T-helper 2 cell (primary cell): ENCODE measurements at regions not wholly inside any gene's neighbourhood (a gene's known extent, or its start where the extent isn't known, plus 50 kb on each side); places are given as distances from the start of the nearest gene placed in this dataset.
A peak's percentile ranks its signal among the peaks of the same experiment; 100 is the strongest.
"Not testable (repeated sequence)": the region's sequence is repeated elsewhere in the genome, so short reads cannot be mapped to it uniquely, and the experiment has no call there.

Experiments used
- DNase-seq, 5 experiments: peaks; one replicate each; pipeline versions ENCODE4 v3.0.0 to v3.0.0-alpha.2; 2012 to 2022

GRCh38 chr3:150300388-150300787 is 107.7 kb upstream of the TSC22D2 start:
- no peak for DNase-seq

GRCh38 chr3:150299201-150299600 is 108.9 kb upstream of the TSC22D2 start:
- no peak for DNase-seq

GRCh38 chr3:150296966-150297365 is 111.1 kb upstream of the TSC22D2 start:
- no peak for DNase-seq

GRCh38 chr3:150296123-150296735 is 111.9 kb upstream of the TSC22D2 start:
- no peak for DNase-seq

GRCh38 chr3:150293401-150294001 is 114.6 kb upstream of the TSC22D2 start:
- DNase-seq, result no peak

- DNase-seq, result no peak
Measured at GRCh38 chr3:150292891-150293290, 115.2 kb upstream of the TSC22D2 start.

GRCh38 chr3:150291515-150291914 is 116.6 kb upstream of the TSC22D2 start:
- no peak for DNase-seq

- peak in 2 of 5 experiments; percentile 7 to 33 for DNase-seq
Measured at GRCh38 chr3:150286390-150287147, 121.5 kb upstream of the TSC22D2 start.

GRCh38 chr3:150285601-150286000 is 122.5 kb upstream of the TSC22D2 start:
- DNase-seq, result no peak

- DNase-seq, result no peak
Measured at GRCh38 chr3:150278843-150279381, 129.2 kb upstream of the TSC22D2 start.

- no peak for DNase-seq
Measured at GRCh38 chr3:150278195-150278594, 129.9 kb upstream of the TSC22D2 start.

GRCh38 chr3:150277444-150277843 is 130.7 kb upstream of the TSC22D2 start:
- no peak for DNase-seq

GRCh38 chr3:150275941-150276340 is 132.2 kb upstream of the TSC22D2 start:
- DNase-seq, result no peak

GRCh38 chr3:150274372-150274771 is 133.7 kb upstream of the TSC22D2 start:
- DNase-seq, result no peak

GRCh38 chr3:150273396-150273795 is 134.7 kb upstream of the TSC22D2 start:
- no peak for DNase-seq

GRCh38 chr3:150271591-150271960 is 136.5 kb upstream of the TSC22D2 start:
- no peak for DNase-seq

GRCh38 chr3:150270883-150271590 is 137.1 kb upstream of the TSC22D2 start:
- DNase-seq, result no peak

GRCh38 chr3:150270444-150270843 is 137.7 kb upstream of the TSC22D2 start:
- DNase-seq, result not testable (repeated sequence)

GRCh38 chr3:150269526-150269925 is 138.6 kb upstream of the TSC22D2 start:
- no peak for DNase-seq

GRCh38 chr3:150268426-150269391 is 139.4 kb upstream of the TSC22D2 start:
- no peak for DNase-seq

GRCh38 chr3:150267288-150267687 is 140.8 kb upstream of the TSC22D2 start:
- DNase-seq, result no peak

GRCh38 chr3:150265305-150265704 is 142.8 kb upstream of the TSC22D2 start:
- no peak for DNase-seq
